Epithelial cell of prostate (primary cell): ENCODE measurements at regions not wholly inside any gene's neighbourhood (a gene's known extent, or its start where the extent isn't known, plus 50 kb on each side); places are given as distances from the start of the nearest gene placed in this dataset.

Experiments used
- DNase-seq: peaks from one replicate; pipeline ENCODE4 v3.0.0-alpha.2; 2011; ENCODE audit warnings: low read depth, low spot score
- H3K27ac ChIP-seq: fragments of 450-650 bp; 2 replicates; pipeline ENCODE4 v1.5.1; 2017; ENCODE audit warnings: mild to moderate bottlenecking

- H3K27ac ChIP-seq = peak overlapping the region; percentile 14
- peak; percentile 71 for DNase-seq
These were observed 231.0 kb upstream of the GMDS start for GRCh38 chr6:2476376-2476775.

DNA sequence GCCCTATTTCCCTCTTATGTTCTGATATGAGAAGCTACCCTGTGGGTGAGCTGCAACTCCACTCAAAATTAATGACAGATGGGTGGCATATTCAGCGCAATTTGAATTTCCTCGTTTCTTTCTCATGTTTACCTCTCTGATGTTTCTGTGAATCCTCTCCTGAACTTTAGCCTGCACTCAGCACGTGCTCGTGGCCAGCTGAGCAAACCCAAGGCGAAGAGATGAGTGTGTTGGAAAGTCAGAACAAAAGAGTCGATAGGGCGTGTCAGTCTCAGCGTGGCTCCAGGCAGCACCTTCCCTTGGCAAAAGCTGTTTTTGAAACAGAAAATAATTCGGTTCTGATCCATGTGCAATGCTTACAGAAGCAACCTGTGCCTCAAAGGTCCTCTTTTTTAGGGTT, 226.1 kb upstream of the GMDS start:
- H3K27ac ChIP-seq = no peak overlapping the region
- no peak for DNase-seq

DNA sequence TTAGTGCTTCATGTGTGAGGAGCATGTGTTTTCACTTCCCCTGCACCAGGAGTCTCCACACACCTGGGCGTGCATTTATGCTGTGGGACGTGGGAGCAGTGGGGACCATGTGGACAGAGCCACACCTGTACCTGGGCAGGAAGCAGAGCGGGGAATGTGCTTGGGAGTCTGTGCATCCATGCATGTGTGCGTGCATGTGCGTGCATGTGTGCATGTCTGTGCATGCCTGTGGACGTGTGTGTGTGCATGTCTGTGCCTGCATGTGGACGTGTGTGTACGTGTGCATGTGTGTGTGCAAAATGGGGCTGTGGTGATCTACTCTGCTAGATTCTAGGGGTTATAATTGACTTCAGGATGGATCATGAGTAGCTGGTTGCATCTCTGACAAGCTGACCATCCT, 224.0 kb upstream of the GMDS start:
- DNase-seq = no peak
- H3K27ac ChIP-seq = no peak overlapping the region

GRCh38 chr6:2468601-2468955, 223.2 kb upstream of the GMDS start:
- H3K27ac ChIP-seq = no peak overlapping the region
- no peak for DNase-seq

DNA sequence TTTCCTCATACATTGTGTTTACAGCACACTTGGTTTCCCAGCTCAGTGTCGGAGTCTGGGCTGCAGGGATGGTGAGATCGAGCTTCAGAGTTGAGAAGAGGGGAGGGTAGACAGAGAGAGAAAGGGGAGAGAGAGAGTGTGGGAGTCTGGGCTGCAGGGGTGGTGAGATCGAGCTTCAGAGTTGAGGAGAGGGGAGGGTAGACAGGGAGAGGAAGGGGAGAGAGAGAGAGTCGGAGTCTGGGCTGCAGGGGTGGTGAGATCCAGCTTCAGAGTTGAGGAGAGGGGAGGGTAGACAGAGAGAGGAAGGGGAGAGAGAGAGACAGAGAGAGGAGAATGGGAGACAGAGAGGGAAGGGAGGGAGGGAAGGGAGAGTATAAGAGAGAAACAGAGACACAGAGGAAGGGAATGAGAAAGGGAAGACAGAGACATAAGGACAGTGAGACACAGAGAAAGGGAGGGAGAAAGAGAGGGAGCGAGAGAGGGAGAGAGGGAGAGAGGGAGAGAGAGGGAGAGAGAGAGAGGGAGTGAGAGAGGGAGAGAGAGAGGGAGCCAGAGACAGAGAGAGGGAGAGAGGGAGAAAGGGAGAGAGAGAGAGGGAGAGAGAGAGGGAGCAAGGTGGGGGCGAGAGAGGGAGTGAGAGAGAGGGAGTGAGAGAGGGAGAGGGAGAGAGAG, 222.7 kb upstream of the GMDS start:
- H3K27ac ChIP-seq = no peak overlapping the region
- DNase-seq = no peak

DNA sequence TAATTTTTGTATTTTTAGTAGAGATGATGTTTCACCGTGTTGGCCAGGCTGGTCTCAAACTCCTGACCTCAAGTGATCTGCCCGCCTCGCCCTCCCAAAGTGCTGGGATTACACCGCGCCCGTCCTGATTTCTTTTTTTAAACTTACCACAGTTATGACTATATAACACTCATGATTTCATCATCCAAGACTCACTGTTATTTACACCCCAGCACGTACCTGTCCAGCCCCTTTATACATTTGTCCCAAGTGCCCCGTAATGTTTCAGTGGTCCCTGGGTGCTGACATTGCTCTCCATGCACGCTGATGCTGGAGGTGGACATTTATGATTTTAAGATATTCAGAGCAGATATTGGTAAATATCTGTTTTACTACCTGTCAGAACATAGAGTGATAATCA, 219.9 kb upstream of the GMDS start:
- no peak for DNase-seq
- no peak overlapping the region for H3K27ac ChIP-seq

GRCh38 chr6:2464641-2465040, 219.2 kb upstream of the GMDS start:
- DNase-seq = no peak
- H3K27ac ChIP-seq = no peak overlapping the region

GRCh38 chr6:2462831-2463230, 217.4 kb upstream of the GMDS start:
- no peak for DNase-seq
- no peak overlapping the region for H3K27ac ChIP-seq

GRCh38 chr6:2460216-2460745, 214.9 kb upstream of the GMDS start:
- H3K27ac ChIP-seq = no peak overlapping the region
- DNase-seq = no peak

GRCh38 chr6:2454180-2454579, 208.8 kb upstream of the GMDS start:
- DNase-seq = no peak
- H3K27ac ChIP-seq = no peak overlapping the region

DNA sequence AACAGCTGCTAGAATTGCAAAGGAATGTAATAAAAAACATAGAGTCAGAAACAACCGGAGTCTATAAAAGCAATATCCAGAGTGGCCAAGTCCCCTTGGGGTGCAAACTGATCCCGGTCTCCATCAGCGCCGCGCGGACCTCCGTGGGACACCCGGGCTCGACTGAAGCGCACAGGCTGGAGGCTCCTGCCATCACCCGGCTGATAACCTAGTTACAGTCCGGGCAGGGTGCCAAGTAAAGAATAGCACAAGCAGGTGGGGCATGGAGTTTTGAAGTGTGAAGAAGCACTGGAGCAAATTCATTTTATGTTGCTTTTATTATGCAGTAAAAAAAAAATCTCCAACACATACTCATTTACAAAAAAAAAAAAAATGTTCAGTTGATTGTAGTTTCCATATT, 205.1 kb upstream of the GMDS start:
- no peak for DNase-seq

DNA sequence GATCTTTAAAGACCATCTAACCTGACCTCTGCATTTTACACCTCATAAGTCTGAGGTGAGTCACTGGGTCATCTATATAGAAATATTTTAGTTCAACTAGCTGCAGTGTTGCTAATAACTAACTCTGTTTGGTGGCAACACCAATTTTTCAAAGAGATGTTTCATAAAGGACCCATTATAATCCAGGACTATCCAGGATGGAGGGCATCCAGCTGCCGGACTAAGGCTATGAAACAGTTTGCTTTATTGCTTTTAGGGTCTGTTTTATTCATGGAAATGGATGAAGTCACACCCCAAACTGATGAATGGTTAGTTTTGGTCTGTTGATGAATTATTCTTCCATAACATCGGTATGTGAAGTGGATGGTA, 204.2 kb upstream of the GMDS start:
- H3K27ac ChIP-seq = no peak overlapping the region
- no peak for DNase-seq

More for the DNA sequence above, 205.1 kb upstream of the GMDS start:
- H3K27ac ChIP-seq = no peak overlapping the region

DNA sequence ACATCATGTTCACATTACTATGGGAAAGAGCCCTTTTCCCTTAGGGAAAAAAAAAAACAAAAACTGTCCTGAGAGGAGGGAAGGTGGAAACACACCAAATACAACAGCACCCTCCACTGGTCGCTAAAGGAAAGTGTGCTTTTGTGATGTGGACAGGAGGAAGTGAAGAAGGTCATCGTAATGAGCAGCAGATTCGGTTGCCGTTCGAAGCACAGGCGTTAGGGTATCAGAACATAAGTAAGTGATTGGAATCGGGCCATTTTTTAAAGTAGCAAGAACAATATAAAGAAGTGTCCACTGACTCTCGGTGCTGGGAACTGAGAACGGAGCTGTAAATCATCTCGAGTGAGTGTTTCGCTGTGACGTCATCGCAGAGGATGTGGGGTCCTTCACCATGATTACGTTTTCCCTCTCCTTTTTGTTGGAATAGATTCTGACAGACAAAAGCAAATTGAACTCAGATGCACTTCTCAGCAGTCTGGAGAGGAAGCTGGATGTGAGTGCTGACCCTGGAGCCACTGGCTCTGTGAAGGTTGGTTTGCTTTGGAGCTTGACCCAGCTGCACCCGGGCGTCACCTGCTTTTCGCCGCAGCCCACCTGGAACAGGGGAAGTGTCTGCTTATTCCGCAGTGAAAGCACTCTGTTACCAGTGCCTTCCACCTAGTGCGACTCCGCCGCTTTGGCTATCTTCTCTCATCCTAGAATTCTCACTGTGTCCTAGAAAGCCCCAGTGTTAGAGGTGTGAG, 203.6 kb upstream of the GMDS start:
- H3K27ac ChIP-seq = no peak overlapping the region
- no peak for DNase-seq

GRCh38 chr6:2447931-2448330, 202.5 kb upstream of the GMDS start:
- H3K27ac ChIP-seq = no peak overlapping the region
- no peak for DNase-seq

DNA sequence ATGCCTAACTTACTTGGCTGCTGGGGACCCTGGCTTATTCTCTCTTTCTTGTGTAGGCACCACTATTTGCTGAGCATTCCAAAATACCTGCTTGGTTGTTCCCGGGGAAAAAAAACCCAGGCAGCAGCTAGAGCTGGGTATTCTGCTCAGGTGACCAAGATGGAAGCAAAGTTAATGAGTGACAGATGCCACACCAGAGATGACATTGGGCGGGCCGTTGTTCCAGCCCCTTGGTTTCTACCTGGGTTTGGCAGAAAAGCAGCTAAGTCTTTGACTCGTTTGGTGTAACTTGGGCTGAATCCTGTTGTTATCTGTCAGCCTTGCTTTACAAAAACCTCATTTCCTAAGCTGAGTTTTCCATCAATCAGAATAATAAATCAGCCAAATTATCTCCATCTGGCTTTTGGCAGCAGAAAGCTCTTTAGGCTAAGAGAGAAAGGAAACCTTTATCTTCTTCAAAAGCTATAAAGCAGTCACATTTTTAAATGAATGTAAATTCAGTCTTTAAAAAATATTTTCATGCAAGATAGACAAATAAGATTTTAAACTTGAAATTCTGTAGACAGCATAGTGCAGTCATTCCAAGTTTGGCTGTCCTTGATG, 202.0 kb upstream of the GMDS start:
- no peak overlapping the region for H3K27ac ChIP-seq

GRCh38 chr6:2441601-2442475, 196.4 kb upstream of the GMDS start:
- peak overlapping the region; percentile 2 for H3K27ac ChIP-seq
- peak; percentile 34 for DNase-seq

More for the DNA sequence above, 202.0 kb upstream of the GMDS start:
- DNase-seq = no peak

- DNase-seq = no peak
- H3K27ac ChIP-seq = no peak overlapping the region
These were observed 195.1 kb upstream of the GMDS start for GRCh38 chr6:2440516-2440915.

DNA sequence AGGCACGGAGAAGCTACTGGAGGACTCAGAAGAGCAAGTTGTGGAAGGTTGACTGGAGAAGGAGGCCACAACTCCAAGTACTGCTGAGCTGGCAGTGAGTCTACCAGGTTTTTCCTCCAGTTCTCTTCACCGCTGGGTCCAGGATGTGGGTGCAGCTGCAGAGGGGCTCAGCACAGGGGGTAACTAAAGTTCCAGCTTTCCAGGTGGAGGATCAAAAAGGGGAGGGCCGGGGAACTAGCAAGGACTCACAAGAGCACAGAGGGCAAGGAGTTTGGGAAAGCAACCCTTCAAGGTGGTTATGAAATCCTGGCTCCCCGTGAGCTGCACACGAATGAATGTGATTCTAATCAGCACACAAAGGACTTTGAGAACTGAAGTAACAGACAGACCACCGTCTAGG, 194.2 kb upstream of the GMDS start:
- no peak for DNase-seq
- no peak overlapping the region for H3K27ac ChIP-seq

- DNase-seq = no peak
- no peak overlapping the region for H3K27ac ChIP-seq
These were observed 193.7 kb upstream of the GMDS start for GRCh38 chr6:2439082-2439481.

DNA sequence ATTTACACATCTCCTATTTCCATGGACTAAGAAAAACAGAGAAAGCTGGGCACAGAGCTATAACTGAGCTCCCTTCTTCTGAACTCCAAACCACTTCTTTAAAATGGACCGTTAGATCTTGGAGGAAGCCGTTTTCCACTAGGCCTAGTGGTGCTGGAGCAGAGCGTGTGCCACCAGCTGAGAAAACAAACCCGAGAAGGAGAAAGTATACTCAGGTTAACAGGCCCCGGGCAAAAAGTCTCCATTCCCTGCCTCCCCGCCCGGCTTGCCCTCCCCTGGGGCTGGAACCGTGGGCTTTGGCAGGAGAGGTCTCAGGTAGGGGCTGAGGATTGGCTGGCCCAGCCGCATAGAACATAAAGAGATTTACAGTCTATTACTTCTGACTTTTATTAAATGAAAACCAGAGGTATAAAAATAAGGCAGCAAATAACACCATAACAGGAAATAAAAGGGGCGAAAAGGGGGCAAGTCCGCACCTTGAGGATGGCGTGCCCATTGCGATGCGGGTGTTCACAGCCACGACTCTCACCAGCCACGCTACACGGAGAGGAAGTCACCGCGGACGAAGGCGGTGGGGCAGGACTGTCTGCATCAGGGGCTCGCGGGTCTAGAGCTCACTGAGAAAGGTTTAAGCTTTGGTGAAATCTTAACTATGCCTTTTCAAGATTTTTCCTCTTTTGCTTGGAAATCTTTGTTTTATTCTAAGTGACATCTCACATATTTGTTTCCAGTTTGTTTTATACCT, 191.2 kb upstream of the GMDS start:
- DNase-seq = no peak
- H3K27ac ChIP-seq = no peak overlapping the region
